Activated CD4-positive, alpha-beta T cell treated with anti-CD3 and anti-CD28 coated beads, Interleukin-2, Interleukin-4, amounts not matched to agents 100 ng/mL and 50 ng/mL, durations not matched to agents 16 hours and 8 hours (primary cell): ENCODE measurements at regions not wholly inside any gene's neighbourhood (a gene's known extent, or its start where the extent isn't known, plus 50 kb on each side); places are given as distances from the start of the nearest gene placed in this dataset.

Experiments
- DNase-seq: peaks from one replicate; pipeline ENCODE4 v3.0.0-alpha.2; 2020; ENCODE audit warnings: low spot score

DNA sequence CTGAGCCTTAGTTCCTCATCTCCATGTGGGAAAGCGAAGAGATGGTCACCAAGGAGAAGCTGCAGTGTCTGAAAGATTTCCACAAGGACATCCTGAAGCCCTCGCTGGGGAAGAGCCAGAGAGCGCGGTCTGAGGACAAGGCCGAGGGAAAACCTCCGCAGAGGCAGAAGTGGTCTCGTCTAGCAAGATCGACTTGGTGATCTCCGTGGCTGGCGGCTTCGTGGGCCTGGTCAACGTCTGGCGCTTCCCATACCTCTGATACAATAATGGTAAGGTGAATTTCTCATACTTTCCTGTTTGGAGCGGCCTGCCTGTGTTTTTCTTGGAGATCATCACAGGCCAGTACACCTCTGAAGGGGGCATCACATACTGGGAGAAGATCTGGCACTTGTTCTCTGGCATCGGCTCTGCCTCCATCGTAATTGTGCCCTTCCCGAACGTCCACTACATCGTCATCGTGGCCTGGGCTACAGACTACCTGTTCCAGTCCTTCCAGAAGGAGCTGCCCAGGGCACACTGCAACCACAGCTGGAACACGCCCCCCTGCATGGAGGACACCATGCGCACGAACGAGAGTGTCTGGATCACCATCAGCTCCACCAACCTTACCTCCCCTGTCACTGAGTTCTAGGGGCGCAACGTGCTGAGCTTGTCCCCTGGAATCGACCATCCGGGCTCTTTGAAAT lies 841.1 kb upstream of the TMPRSS15 start:
- DNase-seq = no peak

DNA sequence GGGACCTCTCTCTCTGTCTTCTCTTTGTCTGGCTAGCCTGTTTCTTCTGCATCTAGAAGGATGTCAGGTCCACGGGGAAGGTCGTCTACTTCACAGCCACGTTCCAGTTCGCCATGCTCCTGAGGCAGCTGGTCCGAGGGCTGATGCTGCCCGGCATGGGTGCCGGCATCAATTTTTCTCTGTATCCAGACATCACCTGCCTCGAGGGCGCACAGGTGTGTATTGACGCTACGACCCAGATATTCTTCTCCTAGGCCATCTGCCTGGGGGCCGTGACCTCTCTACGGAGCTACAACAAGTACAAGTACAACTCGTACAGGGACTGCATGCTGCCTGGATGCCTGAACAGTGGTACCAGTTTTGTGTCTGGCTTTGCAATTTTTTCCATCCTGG lies 841.6 kb upstream of the TMPRSS15 start:
- no peak for DNase-seq

DNA sequence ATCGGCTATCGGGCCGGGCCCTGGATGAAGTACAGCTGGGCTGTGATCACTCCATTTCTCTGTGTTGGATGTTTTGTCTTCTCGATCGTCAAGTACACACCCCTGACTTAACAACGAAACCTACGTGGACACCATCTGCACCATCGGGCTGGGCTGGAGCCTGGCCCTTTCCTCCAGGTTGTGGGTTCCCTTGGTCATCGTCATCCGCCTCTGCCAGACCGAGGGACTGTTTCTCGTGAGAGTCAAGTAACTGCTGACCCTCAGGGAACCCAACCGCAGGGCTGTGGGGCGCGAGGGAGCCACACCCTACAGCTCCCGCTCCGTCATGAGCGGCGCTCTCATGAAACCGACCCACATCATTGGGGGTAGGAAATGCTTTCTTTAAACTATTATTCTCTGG lies 842.4 kb upstream of the TMPRSS15 start:
- DNase-seq = no peak

DNA sequence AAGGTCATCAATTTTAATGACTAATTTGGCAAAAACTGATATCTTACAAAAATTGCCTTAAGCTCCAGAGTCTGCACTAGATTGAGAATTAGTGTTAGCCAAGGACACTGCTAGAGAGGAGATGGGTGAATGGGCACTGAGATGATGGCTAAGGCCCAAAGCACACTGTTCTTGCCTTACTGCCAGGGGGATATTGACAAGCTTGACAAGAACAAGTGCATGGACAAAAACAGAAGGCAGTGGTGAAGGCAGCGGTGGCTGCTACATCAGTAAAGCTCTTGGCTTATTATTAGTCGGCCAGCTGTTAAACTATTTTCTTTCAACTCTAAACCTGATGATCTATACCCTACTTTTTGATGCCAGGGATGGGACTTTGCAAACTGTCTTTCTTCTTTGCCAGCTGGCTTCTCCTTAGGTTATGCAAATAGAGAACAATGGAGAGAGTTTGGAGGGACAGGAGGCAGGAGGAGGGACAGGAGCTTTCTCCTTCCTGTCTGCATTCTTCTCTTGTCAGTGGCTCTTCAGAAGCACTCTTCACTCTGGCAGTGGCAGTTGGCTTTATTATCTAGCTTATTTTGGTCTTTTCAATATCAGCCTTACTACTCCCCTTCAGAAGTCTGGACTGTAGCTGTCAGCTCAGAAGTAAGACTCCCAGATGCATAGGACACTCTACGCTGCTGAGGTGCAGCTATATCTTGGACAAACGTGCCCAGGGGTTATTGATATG lies 853.5 kb upstream of the TMPRSS15 start:
- DNase-seq = no peak

DNA sequence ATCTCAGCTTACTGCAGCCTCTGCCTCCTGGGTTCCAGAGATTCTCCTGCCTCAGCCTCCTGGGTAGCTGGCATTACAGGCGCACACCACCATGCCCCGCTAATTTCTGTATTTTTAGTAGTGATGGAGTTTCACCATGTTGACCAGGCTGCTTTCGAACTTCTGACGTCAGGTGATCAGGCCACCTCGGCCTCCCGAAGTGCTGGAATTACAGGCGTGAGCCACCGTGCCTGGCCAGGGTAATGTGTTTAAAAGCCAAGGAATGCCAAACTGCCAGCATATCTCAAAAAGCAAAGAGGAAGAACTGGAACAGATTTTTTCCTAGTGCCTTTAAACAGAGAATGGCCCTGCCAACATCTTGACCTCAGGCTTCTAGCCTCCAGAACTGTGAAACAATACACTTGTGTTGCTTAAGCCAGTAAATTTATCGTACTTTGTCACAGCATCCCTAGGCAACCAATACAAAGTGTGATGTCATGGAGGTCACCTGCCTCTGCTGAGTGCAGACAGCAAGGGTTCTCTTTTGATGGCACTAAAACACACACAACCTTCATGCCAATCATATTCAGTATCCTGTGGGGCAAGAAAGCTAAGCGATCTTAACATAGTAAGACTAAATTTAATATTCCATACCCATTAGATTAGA lies 858.3 kb upstream of the TMPRSS15 start:
- no peak for DNase-seq

DNA sequence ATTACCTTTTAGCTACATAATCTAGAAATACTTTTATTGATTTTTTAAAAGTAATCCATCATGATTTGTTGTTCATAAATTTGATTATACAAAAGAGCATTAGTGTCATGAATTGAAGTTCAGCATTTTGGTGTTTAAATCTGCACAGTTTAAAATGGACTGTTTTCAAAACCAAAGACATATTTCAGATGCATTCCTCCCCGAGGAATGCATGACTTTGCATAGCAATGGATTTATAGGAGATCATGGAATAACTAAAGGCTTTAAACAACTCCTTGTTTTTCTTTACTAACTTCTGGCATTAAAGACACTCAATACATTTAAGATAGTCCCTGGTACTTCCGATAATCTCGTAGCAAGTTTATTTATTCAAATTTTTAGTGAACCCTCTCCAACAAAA lies 863.1 kb upstream of the TMPRSS15 start:
- no peak for DNase-seq

DNA sequence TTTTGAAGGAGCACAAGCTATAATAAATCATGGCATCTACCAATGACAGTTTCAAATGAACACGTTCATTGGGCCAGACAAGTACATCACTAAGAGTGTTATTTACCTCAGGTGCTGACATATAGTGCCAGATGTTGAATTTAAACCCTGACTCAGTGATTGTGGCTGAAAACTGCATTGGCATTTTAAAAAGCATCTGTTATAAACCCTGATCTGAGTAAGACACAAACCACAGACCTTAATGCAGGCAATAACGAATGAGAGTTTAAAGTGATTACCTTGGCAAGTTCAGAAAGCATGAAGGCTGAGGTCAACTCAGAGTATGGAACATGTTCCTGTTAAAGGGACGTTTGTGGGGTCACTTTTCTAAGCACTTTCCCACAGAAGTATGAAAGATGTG lies 865.1 kb upstream of the TMPRSS15 start:
- DNase-seq = no peak

DNA sequence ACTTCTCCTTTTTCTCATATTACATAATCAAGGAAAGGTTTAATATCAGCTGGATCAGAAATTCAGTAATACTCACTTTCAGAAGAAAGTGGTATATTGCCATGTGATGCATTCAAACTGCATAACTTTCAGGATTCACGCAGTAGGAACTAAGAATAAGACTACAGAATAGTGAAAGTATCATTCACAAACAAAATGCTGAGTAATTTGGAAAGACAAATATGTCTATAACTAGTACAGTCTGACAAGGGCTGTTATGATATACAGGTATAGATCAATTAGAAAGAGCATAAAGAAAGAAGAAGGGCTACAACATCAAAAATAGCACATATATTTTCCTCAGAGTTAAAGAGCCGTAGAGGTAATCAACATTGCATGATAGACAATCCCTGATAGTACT lies 871.5 kb upstream of the TMPRSS15 start:
- DNase-seq = no peak

DNA sequence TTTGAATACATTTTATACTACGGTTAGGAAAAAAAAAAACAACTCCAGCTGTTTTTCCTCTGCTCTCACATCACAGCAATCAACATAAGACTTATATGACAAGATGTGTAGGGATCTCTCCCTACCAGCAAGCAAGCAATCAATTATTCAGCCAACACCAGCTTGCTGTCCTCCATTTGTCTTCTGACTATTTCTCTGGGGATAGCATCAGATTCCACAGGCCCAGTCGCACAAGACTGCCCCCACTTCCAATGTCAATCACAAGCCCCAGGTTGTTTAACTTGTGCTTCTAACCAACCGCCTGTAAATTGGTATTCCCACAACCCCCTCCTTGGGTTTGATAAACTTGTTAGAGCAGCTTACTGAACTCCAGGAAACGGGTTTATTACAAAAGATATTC lies 873.1 kb upstream of the TMPRSS15 start:
- no peak for DNase-seq

DNA sequence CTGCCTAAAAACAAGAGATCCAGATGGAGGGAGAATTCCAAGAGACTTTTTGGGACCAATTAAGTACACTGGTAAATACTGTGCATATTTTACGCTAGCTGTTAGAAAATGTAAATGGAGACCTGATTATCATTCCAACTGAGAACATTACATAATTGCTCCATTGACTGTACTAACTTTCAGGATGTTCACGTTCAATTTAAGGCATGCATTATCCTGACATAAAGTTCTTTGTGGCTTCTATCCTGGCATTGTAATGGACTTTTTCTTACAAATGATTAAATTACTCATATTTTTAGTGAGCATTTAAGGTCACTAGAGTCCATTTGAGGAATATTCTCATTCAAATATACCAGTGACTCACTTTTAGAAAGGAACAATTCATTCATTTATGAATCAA lies 883.3 kb upstream of the TMPRSS15 start:
- no peak for DNase-seq

DNA sequence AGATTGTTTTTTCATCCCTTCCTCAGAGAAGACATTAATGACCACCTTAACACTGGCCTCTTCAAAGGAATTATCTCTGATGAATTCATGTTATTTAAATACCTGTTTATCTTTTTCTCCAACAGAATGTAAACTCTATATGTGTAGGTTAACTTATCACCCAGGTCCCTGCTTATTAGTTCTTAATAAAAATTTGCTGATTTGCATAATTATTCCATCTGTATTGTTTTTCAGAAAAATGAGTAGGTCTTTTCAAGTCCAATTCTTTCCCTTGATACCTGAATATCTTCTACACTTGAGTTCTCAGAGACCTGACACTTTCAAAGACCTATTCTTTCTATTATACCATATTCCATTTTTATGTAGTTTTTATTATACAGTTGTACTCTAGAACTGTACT lies 886.7 kb upstream of the TMPRSS15 start:
- no peak for DNase-seq

DNA sequence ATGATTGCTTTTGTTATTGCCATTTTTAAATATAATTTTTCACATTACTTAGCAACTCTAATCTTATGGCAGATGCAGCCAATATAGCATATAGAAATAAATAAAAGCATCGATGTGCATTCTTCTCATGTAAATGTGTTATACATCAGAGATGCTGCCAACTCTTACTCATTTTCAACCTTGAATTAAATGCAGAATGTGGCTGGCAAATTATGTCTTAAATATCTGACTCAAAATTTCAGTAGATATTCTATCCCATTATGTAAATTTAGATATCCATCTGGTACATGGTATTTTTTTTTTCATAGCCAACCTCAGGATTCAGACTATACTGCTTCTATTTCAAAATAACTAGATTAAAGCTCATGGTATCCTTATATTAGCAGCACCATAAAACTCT lies 916.7 kb upstream of the TMPRSS15 start:
- DNase-seq = no peak

DNA sequence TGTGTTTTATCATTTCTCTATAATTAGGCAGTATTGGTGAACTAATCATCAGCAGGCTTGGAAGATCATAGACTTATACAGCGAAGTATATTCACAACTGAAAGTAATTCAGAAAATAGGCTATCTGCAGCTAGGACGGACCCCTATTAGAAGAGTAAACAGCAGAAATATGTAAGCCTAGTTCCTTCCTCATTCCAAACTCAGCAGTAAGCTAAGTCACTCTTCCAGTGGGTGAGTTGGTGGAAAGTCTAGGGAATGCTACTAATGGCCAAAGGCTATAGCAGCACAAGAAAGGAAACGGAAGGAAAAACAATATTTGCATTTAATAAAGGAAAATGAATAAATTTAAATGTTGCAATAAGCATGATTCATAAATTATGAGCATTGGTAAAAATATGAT lies 918.1 kb upstream of the TMPRSS15 start:
- DNase-seq = no peak

DNA sequence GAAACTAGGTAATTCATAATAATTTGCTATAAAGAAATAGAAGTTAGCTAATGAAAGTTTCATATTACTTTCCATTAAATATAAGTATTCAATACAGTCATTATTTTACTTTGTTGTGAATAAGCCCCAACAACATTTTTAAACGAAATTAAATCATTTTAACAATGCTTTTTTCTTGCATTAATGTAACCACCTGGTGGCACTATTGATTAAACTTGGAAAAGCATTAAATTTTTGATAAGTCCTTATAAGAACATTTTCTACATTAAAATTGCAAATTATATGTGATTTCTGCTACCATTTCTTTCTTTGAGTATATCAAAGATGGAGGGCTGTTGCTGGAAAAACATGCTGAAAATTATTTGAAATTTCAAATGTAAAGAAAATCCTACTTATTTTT lies 918.8 kb upstream of the TMPRSS15 start:
- no peak for DNase-seq

DNA sequence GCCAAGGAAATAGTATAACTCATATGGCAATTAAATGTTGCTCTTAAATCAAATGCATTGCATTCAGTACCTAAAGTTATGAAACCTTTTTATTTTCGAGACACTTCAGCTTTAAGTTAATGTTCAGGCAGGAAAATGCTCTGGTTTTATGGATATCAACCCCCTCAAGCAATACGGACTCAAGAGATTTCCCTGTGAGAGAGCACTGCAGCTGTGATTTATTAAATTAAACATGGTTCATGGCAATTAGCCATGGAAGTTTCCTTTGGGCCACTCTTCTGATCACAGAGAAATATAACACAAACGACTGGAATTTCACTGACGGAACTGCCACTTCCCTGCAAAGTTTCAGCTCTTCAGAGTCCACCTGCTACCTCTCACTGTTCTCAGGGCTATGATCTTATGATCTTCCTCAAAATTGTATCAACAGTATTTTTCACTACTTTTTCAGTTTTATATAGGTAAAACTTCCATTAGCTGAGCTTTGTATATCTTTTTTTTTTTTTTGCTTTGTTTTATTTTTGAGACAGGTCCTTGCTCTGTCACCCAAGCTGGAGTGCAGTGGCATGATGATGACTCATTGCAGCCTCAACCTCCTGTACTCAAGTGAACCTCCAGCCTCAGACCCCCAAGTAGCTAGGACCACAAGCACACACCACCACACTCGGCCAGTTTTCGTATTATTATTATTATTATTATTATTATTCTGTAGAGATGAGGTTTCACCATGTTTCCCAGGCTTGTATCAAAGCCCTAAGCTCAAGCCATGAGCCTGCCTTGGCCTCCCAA lies 923.1 kb upstream of the TMPRSS15 start:
- no peak for DNase-seq

DNA sequence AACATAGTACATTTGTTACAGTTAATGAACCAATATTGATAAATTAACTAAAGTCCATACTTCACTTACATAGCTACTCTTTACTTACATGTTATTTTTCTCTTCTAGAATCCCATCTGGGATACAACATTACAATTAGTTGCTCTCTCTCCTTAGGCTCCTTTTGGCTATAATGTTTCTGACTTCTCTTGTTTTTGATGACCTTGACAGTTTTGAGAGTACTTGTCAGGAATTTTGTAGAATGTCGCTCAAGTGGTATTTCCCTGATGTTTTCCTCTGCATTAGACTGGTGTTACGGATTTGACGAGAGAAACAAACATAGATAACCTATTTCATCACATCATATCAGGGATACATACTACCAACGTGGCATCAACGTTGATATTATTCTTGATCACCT lies 925.4 kb upstream of the TMPRSS15 start:
- DNase-seq = no peak

DNA sequence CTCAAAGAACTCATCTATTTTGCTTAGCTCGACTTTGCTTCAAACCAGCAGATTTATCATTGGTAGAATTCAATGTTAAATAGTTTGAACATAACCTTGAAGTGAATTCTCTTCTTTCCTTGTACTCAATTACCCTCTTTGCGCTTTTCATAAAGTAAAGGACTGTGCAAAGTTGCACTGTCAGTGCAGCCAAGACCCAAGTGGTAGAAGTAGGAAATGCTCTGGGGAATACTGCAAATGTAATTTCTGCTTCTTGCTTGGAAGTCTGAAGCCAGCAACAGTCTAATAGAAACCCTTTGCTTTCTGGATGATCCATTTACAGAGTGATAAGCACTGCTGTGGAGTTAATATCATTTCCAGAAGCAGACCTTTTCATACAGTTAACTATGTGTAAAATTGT lies 936.7 kb upstream of the TMPRSS15 start:
- no peak for DNase-seq

DNA sequence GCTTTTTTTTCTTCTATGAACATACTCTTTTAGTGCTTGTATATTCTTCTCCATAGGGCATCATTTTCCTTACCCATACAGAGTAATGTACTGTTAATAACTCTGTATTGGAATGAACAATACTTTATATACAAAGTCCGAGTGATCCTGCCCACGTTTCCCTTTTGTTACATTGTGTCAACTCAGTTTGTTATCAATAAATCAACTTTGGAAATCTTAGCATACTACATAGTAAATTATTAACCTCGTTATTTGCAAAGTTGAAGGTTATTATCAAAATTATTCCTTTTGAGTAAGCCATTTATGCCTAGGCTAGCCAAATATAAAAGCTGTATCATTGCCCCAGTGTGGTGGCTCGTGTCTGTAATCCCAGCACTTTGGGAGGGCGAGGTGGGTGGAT lies 937.4 kb upstream of the TMPRSS15 start:
- DNase-seq = no peak

DNA sequence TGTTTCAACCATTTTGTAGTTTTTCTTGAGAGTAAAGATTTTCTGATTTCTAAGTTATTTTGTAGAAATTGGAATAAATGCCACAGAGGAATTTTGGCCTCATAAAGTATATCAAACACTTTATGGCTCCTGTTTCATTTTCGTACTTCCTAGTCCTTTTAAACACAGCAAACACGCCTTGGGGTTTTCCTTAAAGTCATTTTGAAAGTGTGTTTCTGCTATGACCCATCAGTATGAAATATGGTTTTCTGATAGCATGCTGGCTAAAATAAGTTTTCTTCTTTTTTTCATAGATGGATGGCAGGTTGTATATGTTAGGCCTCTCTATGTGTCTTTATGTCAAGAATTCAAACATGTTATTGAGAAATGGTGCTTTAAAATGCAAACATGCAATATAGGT lies 940.1 kb upstream of the TMPRSS15 start:
- peak; percentile 1 for DNase-seq

DNA sequence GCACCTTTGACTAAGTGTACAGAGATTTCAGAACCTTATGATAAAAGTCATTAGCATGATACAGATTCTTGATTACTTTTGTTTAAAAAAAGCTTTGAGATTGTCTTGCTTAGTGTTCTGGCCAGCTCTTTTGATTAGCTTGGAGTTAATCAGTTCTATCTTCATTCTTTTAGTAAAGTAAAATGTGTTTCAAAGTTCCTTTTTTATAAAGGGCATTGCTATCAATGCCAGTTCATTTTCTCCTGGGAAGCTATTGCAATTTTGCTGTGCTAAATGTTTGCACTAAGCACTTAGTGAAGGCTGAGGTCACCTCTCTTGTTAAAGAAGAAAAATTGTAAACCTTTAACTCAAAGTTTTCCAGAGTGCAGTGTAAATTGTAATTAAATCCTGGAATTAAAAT lies 946.7 kb upstream of the TMPRSS15 start:
- no peak for DNase-seq

DNA sequence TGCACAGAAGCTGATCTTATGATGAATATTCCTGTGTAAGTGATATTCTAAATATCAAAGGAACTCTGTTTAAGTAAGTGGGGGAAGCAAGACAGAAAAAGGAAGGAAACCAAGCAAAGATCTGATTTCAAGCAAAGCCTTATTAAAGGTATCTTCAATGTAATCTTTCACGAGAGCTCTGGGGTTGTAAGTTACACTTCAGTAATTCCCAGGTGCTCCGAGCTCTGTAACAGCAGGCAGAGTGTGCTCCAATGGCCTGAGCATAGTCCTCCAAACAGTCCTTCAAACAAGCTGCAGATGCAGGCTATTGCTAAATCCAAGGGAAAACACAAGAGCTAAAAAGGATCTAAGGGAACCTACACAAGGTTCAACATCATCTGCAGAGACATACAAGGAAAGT lies 949.7 kb upstream of the TMPRSS15 start:
- DNase-seq = no peak

DNA sequence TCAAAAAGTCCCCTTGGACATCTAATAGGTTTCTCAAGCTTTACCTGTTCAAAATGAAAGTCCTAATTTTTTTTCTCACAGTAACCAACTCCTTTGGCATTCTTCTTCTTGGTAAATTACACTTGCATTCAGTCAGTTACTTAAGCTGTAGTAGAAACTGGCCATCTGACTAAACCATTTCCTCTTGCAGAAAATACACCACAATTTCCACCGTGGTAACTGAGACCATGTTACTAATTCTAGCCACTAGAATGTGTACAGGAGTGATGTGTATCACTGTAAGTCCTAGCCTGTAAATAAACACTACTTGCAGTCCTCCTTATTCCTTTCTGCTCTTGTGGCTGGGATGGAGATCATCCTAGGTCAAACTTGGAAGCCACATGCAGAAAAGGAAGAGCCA lies 965.4 kb upstream of the TMPRSS15 start:
- no peak for DNase-seq

DNA sequence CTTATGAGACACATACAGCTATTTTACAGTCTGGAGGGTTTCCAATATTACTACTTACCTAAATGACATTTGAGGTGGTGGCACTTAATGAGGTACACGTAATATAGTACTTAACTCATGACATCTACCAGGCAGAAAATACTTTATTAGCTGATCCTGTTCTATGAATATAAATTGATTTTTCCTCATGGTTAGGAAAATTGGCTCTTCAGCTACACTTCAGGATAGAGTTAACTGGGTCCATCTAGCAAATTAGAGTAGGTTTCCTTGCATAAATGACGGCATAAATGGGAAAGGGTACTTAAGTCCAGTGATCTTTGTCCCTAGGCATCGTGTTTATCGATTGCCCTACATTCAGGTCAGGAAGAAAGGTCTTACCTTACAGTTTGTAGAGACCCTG lies 988.8 kb upstream of the TMPRSS15 start:
- DNase-seq = no peak
